K562 (cell line): ENCODE measurements at regions not wholly inside any gene's neighbourhood (a gene's known extent, or its start where the extent isn't known, plus 50 kb on each side); places are given as distances from the start of the nearest gene placed in this dataset.

Experiments
- ATAC-seq: fragments of 200-7000 bp; cut with Tn5 transposase; 3 replicates; pipeline ENCODE4 v1.9.1; 2020; ENCODE audit warnings: moderate library complexity
- BruUV-seq: library from RNA; stranded (reverse); fragments of 400-500 nt; replicated peaks from 2 replicates; lab custom pipeline; 2021; lab: Mats Ljungman, UMichigan
- CTCF ChIA-PET: fragments of 300-600 bp; formaldehyde crosslinking; extraction: SDS; loops from one replicate; lab custom pipeline; 2021; ENCODE audit warnings: low intra/inter-chr PET ratio; lab: Yijun Ruan, JAX
- POLR2A ChIA-PET: fragments of 300-600, 350-650 bp; sonication (Branson Sonifier 250); formaldehyde crosslinking; extraction: SDS; loops from one replicate; lab custom pipeline; 2021; ENCODE audit warnings: antibody characterized with exemption, inconsistent platforms; lab: Yijun Ruan, JAX
- DNase-seq, 4 experiments: peaks; one replicate each; pipeline versions ENCODE4 v3.0.0 to v3.0.0-alpha.2; 2011 to 2018; ENCODE audit warnings: low spot score in 3 of 4, mixed read lengths in 3 of 4; ENCODE audit errors: extremely low read depth in 1 of 4
- FAIRE-seq: peaks from 2 replicates; lab custom pipeline; 2011; peaks lifted over from hg19 to GRCh38; lab: Jason Lieb, UNC
- H2AFZ ChIP-seq: 2 replicates; pipeline ENCODE4 v1.6.0; 2011; ENCODE audit warnings: low read depth, low read length, control low read depth, inconsistent platforms
- H3K27ac ChIP-seq: fragments of 200-600 bp; 3 replicates; pipeline ENCODE4 v1.8.0; 2011; ENCODE audit warnings: low read depth, mild to moderate bottlenecking, control low read depth, inconsistent platforms, low read length, moderate library complexity, mixed read lengths; ENCODE audit errors: extremely low read depth
- H3K27me3 ChIP-seq, 2 experiments: fragments of 300-600 bp in 1 of 2; 2 replicates in 1 of 2; 3 replicates in 1 of 2; pipeline versions ENCODE4 v1.6.0 to v1.8.0; 2011; ENCODE audit warnings: inconsistent platforms in 2 of 2, low read length in 2 of 2, mild to moderate bottlenecking in 1 of 2, mixed read lengths in 1 of 2, moderate library complexity in 1 of 2; ENCODE audit not compliant: control insufficient read depth in 2 of 2, insufficient read depth in 2 of 2
- H3K36me3 ChIP-seq: fragments of 300-600 bp; 3 replicates; pipeline ENCODE4 v1.8.0; 2011; ENCODE audit warnings: mild to moderate bottlenecking, low read length, inconsistent platforms; ENCODE audit not compliant: control insufficient read depth, insufficient read depth
- H3K4me1 ChIP-seq, 2 experiments: fragments of 200-600 bp in 1 of 2; replicated peaks in 1 of 2; 2 replicates in 1 of 2; 3 replicates in 1 of 2; pipeline versions ENCODE4 v1.5.1 to v1.8.0; 2011; ENCODE audit warnings: inconsistent platforms in 2 of 2, low read length in 2 of 2, mild to moderate bottlenecking in 1 of 2, mixed read lengths in 1 of 2, moderate library complexity in 1 of 2; ENCODE audit not compliant: control insufficient read depth in 2 of 2, insufficient read depth in 2 of 2
- H3K4me2 ChIP-seq: 2 replicates; pipeline ENCODE4 v1.6.1; 2011; ENCODE audit warnings: low read length, control low read depth, inconsistent platforms, mixed read lengths; ENCODE audit not compliant: insufficient read depth
- H3K4me3 ChIP-seq: fragments of 200-600 bp; sonication (generic), shearing (Covaris generic); 2 replicates; pipeline ENCODE4 v1.5.1; 2016; ENCODE audit warnings: control low read depth, inconsistent platforms
- H3K79me2 ChIP-seq: fragments of 200-600 bp; 3 replicates; pipeline ENCODE4 v1.8.0; 2011; ENCODE audit warnings: low read length, inconsistent platforms; ENCODE audit not compliant: control insufficient read depth, insufficient read depth
- H3K9ac ChIP-seq, 2 experiments: 2 replicates each; pipeline versions ENCODE4 v1.6.0 to v1.6.1; 2011; ENCODE audit warnings: low read depth in 2 of 2, low read length in 2 of 2, control low read depth in 1 of 2, inconsistent platforms in 1 of 2, mild to moderate bottlenecking in 1 of 2, mixed read lengths in 1 of 2; ENCODE audit not compliant: insufficient read depth in 1 of 2
- H3K9me1 ChIP-seq: one replicate; pipeline ENCODE4 v1.6.0; 2011; ENCODE audit warnings: inconsistent platforms, mild to moderate bottlenecking, low read length, moderate library complexity; ENCODE audit not compliant: control insufficient read depth, insufficient read depth
- H3K9me3 ChIP-seq: replicated peaks from 2 replicates; pipeline ENCODE4 v1.5.1; 2011; ENCODE audit warnings: low read depth, low read length, inconsistent platforms; ENCODE audit not compliant: control insufficient read depth, insufficient read depth
- H4K20me1 ChIP-seq: replicated peaks from 2 replicates; pipeline ENCODE4 v1.6.1; 2011; ENCODE audit warnings: low read length, inconsistent platforms, mixed read lengths; ENCODE audit not compliant: control insufficient read depth, insufficient read depth
- ARID3B ChIP-seq: fragments of 250-450 bp; sonication (Bioruptor Pico); IDR thresholded peaks from 2 replicates; pipeline ENCODE4 v1.4.0; 2020; ENCODE audit warnings: borderline replicate concordance
- L3MBTL2 ChIP-seq: fragments of 450-650 bp; IDR thresholded peaks from 2 replicates; pipeline ENCODE4 v1.6.1; 2016; ENCODE audit warnings: mild to moderate bottlenecking, moderate library complexity
- MITF ChIP-seq: IDR thresholded peaks from 2 replicates; pipeline ENCODE4 v1.6.1; 2014; ENCODE audit warnings: antibody characterized with exemption
- MTA3 ChIP-seq: fragments of 450-650 bp; formaldehyde crosslinking; IDR thresholded peaks from 2 replicates; pipeline ENCODE4 v1.6.1; 2017; ENCODE audit warnings: mild to moderate bottlenecking, borderline replicate concordance
- RBFOX2 ChIP-seq: fragments of 200-400 bp; formaldehyde crosslinking; IDR thresholded peaks from 2 replicates; pipeline ENCODE4 v1.6.1; 2017; ENCODE audit warnings: low read depth, mild to moderate bottlenecking, low read length, moderate library complexity
- TAF1 ChIP-seq: IDR thresholded peaks from 2 replicates; pipeline ENCODE4 v1.6.1; 2011; ENCODE audit warnings: mild to moderate bottlenecking, low read length, moderate library complexity; ENCODE audit not compliant: insufficient read depth, control insufficient read depth, severe bottlenecking; ENCODE audit errors: extremely low read depth
- TOE1 ChIP-seq, 2 experiments: fragments of 450-650 bp in 1 of 2; sonication (generic) in 1 of 2; formaldehyde crosslinking in 1 of 2; IDR thresholded peaks; 2 replicates each; pipeline versions ENCODE4 v1.7.1 to v1.8.0; 2016 to 2022; ENCODE audit warnings: borderline replicate concordance in 2 of 2, mild to moderate bottlenecking in 2 of 2, antibody characterized with exemption in 1 of 2, inconsistent platforms in 1 of 2, low read depth in 1 of 2, missing genetic modification reagents in 1 of 2, moderate library complexity in 1 of 2
- ZC3H11A ChIP-seq: IDR thresholded peaks from 2 replicates; pipeline ENCODE4 v1.6.1; 2012; ENCODE audit warnings: low read depth, low read length, improper control_type of control experiment
- ZNF174 ChIP-seq: fragments of 250-450 bp; sonication (Bioruptor Pico); IDR thresholded peaks from 2 replicates; pipeline ENCODE4 v1.4.0; 2020; ENCODE audit warnings: mild to moderate bottlenecking
- ZNF695 ChIP-seq: fragments of 450-650 bp; formaldehyde crosslinking; IDR thresholded peaks from 2 replicates; pipeline ENCODE4 v1.4.0; 2020; ENCODE audit warnings: mild to moderate bottlenecking, moderate library complexity
- WGBS: fragments of 100-300 bp; shearing (Covaris generic); methylation state at CpG from one replicate; pipeline ENCODE4 v1.1.6; 2016; ENCODE audit warnings: low coverage, mixed read lengths; ENCODE audit not compliant: insufficient coverage; ENCODE audit errors: missing lambda C conversion rate; 5-methylcytosine and 5-hydroxymethylcytosine counted together
- in situ Hi-C: fragments of 300-500 bp; cut with MboI; formaldehyde crosslinking; loops from 4 replicates; pipeline ENCODE4 v1.15.0; 2018; ENCODE audit warnings: inconsistent platforms, mixed read lengths
- intact Hi-C: fragments of 100-400 bp; cut with micrococcal nuclease; formaldehyde crosslinking; loops from 2 replicates; pipeline ENCODE4 v1.14.2; 2022
- TF ChIP-seq, protein P1 (sequence below): fragments of 450-650 bp; IDR thresholded peaks from 2 replicates; pipeline ENCODE4 v1.6.1; 2016; ENCODE audit warnings: low read depth

DNA sequence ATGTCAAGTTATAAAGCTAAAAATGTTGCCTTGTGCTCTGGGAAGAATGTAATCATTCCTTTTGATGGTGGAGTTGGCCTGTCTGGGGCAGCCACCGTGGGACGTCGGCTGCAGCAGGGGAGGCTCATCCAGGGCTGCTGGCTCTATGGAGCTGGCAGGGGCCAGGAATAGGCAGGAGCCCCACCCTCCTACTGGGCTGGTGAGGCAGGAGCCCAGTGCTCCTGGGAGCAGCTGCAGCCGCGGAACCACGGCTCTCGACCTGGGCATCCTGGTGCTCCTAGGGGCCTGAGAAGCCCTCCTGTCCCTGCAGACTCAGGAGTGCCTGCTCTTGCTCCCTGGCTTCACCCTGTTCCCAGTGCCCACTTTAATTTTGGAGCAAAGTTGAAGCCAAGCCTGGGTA, 127.1 kb downstream of the DIPK2A start:
- FAIRE-seq (no peak), ATAC-seq (no peak), DNase-seq (no peak)
- no TSS peak for BruUV-seq
- no peak overlapping the region for H3K4me2 ChIP-seq
- no peak overlapping the region for H3K27ac ChIP-seq
- CTCF ChIA-PET: no interaction called here
- no peaks in the 10 kb centered on the region for H3K4me1 ChIP-seq
- no peaks in the 10 kb centered on the region for H4K20me1 ChIP-seq
- POLR2A ChIA-PET: no interaction called here
- 0 out of 2 replicates have a peak, but pooled peaks cover 1% of the 10 kb centered on the region for H3K9me3 ChIP-seq
- no peaks in the 10 kb centered on the region for H3K27me3 ChIP-seq
- no peak overlapping the region for H2AFZ ChIP-seq
- no peaks in the 10 kb centered on the region for H3K79me2 ChIP-seq
- no peak overlapping the region for H3K9ac ChIP-seq
- no peaks in the 10 kb centered on the region for H3K9me1 ChIP-seq
- in situ Hi-C loops (no loop called here), intact Hi-C loops (no loop called here)
- H3K36me3 ChIP-seq: no peaks in the 10 kb centered on the region
- 2% methylated on average over 7 of the region's 7 CpGs for WGBS
- H3K4me3 ChIP-seq: no peak overlapping the region
- TF ChIP-seq ZC3H11A (no peak), L3MBTL2 (no peak), ZNF174 (CRISPR knock-in tag) (no peak), MITF (no peak), ARID3B (no peak), ZNF695 (no peak), RBFOX2 (no peak), MTA3 (no peak), TAF1 (no peak), TOE1 (IDR thresholded peaks at IDR 0.05; ENCODE audit: borderline replicate concordance) (no peak), TOE1 (CRISPR knock-in tag; IDR thresholded peaks at IDR 0.05; ENCODE audit: borderline replicate concordance, low read depth) (no peak)
- TF ChIP-seq, protein P1, sequence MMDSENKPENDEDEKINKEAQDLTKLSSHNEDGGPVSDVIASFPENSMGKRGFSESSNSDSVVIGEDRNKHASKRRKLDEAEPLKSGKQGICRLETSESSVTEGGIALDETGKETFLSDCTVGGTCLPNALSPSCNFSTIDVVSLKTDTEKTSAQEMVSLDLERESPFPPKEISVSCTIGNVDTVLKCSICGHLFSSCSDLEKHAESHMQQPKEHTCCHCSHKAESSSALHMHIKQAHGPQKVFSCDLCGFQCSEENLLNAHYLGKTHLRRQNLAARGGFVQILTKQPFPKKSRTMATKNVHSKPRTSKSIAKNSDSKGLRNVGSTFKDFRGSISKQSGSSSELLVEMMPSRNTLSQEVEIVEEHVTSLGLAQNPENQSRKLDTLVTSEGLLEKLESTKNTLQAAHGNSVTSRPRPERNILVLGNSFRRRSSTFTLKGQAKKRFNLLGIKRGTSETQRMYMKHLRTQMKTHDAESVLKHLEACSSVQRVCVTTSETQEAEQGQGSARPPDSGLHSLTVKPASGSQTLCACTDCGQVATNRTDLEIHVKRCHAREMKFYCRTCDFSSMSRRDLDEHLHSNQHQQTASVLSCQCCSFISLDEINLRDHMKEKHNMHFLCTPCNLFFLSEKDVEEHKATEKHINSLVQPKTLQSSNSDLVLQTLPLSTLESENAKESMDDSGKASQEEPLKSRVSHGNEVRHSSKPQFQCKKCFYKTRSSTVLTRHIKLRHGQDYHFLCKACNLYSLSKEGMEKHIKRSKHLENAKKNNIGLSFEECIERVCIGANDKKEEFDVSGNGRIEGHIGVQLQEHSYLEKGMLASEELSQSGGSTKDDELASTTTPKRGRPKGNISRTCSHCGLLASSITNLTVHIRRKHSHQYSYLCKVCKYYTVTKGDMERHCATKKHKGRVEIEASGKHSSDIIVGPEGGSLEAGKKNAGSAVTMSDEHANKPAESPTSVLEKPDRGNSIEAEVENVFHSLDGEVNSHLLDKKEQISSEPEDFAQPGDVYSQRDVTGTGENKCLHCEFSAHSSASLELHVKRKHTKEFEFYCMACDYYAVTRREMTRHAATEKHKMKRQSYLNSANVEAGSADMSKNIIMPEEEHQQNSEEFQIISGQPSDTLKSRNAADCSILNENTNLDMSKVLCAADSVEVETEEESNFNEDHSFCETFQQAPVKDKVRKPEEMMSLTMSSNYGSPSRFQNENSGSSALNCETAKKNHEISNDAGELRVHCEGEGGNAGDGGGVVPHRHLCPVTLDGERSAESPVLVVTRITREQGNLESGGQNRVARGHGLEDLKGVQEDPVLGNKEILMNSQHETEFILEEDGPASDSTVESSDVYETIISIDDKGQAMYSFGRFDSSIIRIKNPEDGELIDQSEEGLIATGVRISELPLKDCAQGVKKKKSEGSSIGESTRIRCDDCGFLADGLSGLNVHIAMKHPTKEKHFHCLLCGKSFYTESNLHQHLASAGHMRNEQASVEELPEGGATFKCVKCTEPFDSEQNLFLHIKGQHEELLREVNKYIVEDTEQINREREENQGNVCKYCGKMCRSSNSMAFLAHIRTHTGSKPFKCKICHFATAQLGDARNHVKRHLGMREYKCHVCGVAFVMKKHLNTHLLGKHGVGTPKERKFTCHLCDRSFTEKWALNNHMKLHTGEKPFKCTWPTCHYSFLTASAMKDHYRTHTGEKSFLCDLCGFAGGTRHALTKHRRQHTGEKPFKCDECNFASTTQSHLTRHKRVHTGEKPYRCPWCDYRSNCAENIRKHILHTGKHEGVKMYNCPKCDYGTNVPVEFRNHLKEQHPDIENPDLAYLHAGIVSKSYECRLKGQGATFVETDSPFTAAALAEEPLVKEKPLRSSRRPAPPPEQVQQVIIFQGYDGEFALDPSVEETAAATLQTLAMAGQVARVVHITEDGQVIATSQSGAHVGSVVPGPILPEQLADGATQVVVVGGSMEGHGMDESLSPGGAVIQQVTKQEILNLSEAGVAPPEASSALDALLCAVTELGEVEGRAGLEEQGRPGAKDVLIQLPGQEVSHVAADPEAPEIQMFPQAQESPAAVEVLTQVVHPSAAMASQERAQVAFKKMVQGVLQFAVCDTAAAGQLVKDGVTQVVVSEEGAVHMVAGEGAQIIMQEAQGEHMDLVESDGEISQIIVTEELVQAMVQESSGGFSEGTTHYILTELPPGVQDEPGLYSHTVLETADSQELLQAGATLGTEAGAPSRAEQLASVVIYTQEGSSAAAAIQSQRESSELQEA: no peak
